Tibial nerve (tissue), 3 donors: ENCODE measurements at regions not wholly inside any gene's neighbourhood (a gene's known extent, or its start where the extent isn't known, plus 50 kb on each side); places are given as distances from the start of the nearest gene placed in this dataset.

ENCODE experiments used
- CTCF ChIP-seq, 5 experiments: fragments of 200-600 bp in 3 of 5; fragments of 450-650 bp in 2 of 5; sonication (generic) in 3 of 5; IDR thresholded peaks; one replicate each; pipeline ENCODE4 v1.5.1; 2016 to 2019; ENCODE audit warnings: antibody characterized with exemption in 5 of 5, mild to moderate bottlenecking in 3 of 5, moderate library complexity in 2 of 5
- POLR2A ChIP-seq, 2 donors: fragments of 450-650 bp; IDR thresholded peaks; one replicate each; pipeline ENCODE4 v1.6.1; 2017; ENCODE audit warnings: antibody characterized with exemption in 2 of 2, mild to moderate bottlenecking in 2 of 2, moderate library complexity in 2 of 2

GRCh38 chr2:15881120-15881433 lies 59.3 kb upstream of the MYCN start:
- TF ChIP-seq CTCF (IDR thresholded peaks at IDR 0.05) (no peak), POLR2A (IDR thresholded peaks at IDR 0.05) (no peak)
